Sigmoid colon (tissue), 4 donors: ENCODE measurements at regions not wholly inside any gene's neighbourhood (a gene's known extent, or its start where the extent isn't known, plus 50 kb on each side); places are given as distances from the start of the nearest gene placed in this dataset.

Source experiments
- CTCF ChIP-seq, 4 experiments: fragments of 450-650 bp in 3 of 4; fragments of 200-600 bp in 1 of 4; IDR thresholded peaks; one replicate each; pipeline ENCODE4 v1.5.1; 2016 to 2019; ENCODE audit warnings: antibody characterized with exemption in 4 of 4, mild to moderate bottlenecking in 3 of 4, moderate library complexity in 2 of 4
- POLR2A ChIP-seq, 2 donors: fragments of 450-650 bp; IDR thresholded peaks; one replicate each; pipeline ENCODE4 v1.6.1; 2016; ENCODE audit warnings: antibody characterized with exemption in 2 of 2, mild to moderate bottlenecking in 2 of 2, moderate library complexity in 2 of 2
- POLR2AphosphoS5 ChIP-seq, 4 donors: sonication (generic); formaldehyde crosslinking; IDR thresholded peaks; one replicate each; pipeline ENCODE4 v1.6.1; 2017; ENCODE audit warnings: antibody characterized with exemption in 4 of 4

GRCh38 chr11:36929401-36929800, 331.4 kb upstream of the RAG2 start:
- TF ChIP-seq CTCF (IDR thresholded peaks at IDR 0.05) (no peak), POLR2AphosphoS5 (IDR thresholded peaks at IDR 0.05) (no peak), POLR2A (IDR thresholded peaks at IDR 0.05) (no peak)
